ENCODE measurements at regions not wholly inside any gene's neighbourhood (a gene's known extent, or its start where the extent isn't known, plus 50 kb on each side); places are given as distances from the start of the nearest gene placed in this dataset.

- no peak for DNase-seq
These were observed 124.6 kb upstream of the BCL2L14 start for GRCh38 chr12:11946161-11946560.

DNA sequence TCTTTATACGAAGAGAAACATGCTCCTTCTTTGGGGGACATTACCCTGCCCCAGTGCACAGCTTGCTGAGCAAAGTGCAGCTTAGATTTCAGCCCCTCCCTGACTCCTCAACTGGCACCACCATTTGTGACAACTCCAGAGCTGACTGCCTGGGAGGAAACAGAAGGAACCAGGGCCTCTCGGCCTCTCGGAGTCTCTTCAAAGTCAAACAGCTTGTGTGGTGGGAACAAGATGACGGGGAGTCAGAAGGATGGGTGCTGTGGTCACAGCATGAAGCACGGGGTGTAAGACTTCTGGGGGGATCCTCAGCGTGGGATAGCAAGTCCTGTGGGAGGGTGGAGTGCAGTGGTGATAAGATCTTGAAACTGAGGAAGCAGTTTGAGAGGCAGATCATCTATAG is 123.5 kb upstream of the BCL2L14 start:
- no peak for DNase-seq

DNA sequence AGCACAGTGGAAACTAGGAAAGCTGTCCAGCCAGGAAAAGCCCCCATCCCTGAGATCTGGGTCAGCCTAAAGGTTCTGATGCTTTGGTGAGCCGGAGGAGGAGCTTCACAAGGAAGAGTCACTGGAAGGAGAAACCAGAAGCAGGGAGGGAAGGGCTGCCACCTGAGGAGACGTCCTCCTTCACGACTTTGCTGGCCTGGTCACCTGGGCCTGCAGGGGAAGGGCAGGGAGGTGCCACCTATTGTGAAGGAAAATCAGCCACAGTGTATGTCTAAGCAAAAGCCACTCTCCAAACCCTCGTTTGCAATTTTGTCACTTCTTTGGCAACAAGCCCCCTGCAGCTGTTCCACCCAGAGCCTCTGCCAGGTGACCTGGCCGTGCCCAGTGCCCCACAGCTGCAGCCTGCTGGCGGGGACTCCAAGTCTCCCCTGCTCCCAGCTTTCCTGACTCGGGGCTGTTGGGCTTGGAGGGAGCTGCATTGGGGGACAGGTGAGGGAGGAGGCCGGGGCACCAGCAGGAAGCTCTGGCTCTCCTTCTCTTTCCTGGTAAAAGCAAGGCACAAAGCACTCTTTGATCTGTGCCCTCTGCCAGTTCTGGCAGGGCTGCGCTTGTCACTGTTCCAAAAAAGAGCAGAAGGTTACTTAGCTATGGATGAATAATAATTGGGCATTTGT is 120.9 kb upstream of the BCL2L14 start:
- no peak for DNase-seq

DNA sequence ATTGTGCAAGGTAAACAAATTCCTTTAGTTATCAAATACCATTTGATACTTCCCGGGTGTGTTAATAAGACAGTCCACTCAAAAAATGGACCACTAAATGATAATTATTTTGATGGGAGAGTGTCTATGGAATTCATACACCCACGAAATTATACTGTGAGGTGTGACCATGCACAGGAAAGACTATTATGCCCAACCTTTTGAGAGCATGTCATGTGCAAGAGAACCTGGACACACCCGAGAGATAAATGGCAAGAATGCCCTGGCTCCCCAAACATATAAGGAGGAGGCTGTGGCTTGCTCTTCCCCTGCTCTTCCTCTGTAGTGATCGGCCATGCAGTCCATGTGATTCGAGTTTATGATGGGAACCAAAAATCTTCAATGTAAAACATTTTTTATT is 119.5 kb upstream of the BCL2L14 start:
- no peak for DNase-seq

DNA sequence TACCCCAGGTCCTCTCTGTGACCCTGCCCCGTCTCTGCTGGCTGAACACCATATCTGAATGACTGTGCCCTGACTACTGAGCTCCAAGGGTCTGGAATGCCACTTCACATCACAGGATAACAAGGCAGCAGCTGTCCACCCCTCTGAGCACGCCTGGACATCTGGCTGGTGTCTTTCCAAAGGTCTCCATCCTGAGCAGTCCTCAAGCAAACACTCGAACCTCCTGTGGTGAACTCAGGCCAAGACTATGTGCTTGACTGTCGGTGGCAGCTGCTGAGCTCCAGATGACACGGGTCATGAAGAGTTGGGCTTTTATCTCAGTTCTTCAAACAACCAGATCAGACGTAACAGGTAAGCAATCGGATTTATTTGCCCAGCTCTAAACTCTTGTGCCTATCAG is 117.2 kb upstream of the BCL2L14 start:
- no peak for DNase-seq

DNA sequence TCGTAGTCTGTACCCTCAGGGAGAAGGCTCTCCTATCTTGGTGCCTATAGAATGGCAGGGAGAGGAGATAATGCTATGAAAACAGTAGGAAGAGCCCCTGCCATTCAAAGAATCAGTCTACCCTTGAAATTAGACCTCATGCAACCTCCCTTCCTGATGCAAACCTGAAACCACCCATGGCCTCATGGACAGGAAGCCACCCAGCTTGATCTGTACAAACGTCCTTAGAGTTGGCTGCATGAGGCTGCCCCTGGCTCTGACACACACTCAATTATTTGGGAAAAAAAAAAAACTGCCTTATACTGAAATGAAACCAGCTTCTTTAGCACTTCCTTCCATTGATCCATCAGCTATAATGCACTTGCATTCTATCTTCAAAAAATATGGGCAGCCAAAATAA is 116.6 kb upstream of the BCL2L14 start:
- DNase-seq, result no peak

DNA sequence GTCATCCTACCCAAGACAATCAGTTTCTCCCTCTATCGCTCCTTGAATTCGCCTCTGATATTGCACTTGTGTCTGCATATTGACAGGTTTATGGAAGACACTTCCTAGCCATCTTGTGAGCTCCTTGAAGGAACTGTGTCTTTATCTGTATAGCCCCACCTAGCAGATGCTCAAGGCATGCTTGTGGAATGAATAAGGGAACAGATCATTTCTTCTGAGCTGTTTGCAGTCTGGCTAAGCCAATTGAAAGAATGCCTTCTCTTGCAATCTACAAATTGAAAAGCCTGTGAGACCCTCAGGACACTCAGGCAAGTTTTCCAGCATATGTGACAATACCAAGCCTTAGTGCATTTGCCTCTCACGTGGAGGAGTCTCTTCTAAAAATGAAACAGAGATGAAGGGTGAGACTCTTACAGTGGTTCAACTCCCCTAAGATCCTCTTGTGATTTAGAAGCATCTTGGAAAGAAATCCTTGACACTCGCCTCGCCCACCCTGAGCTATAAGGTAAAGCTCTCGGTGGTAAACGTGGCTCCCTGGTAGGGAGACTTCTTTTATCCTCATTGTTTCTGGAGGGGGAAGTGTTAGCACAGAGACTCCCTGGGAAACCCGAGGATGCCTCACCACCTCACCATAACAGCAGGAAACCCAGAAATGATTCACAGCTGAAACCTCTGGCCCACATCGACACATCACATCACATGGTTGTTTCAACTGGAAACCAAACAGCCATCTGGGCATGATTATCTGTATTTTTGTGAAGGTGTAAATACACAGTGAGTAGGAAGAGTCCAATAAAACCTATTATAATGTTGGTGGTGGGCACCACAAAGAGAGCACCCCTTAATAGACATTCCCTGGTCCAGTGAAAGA is 112.3 kb upstream of the BCL2L14 start:
- no peak for DNase-seq

DNA sequence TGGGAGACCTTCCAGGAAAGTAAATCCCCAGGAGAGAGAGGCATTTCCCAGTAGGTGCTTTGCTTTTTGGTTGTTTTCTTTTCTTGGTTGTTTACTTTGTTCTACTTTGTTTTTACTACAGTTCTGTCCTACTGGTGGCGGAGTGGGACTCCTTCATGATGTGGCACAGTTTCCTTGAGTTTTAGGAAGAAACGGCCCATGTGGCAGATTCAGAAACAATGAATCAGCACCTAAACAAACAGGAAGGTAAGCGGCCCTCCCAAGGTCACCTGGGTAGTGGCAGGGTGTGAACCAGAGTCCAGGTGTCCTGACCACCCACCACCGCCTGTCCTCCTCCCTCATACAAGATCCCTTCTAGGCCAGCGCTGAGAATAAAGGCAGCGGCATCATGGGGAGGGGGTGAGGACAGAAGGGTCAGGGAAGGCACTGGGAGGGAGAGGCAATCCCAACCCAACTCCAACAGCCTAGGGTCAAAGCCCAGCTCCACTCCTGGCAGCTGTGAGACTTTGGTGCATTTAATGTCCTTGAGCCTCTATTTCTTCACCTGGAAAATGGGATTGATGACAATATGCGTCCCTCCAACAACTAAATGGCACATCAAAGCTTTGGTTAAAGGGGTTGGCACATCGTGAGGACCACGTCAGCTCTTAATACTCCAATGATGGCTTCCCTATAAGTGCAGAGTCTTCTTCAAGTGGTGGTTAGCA is 111.5 kb upstream of the BCL2L14 start:
- no peak for DNase-seq

DNA sequence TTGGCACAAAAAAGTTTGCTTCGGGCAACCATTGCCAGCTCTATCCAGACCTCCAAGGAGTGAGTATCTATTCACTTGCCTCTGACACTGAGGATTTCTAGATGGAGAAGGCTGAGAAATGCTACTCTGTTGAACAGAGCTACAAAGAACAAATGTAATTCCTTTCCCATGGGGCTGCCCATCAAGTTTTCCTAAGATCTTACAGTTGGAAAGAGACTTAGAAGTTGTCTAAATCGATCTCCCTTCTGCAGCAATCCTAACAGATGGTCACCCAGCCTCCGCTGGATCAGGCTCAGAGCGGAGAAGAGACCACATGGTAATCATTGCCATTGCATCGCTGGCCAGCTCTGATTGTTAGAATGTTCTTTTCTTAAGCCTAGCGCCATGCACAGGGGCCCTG is 110.1 kb upstream of the BCL2L14 start:
- no peak for DNase-seq

DNA sequence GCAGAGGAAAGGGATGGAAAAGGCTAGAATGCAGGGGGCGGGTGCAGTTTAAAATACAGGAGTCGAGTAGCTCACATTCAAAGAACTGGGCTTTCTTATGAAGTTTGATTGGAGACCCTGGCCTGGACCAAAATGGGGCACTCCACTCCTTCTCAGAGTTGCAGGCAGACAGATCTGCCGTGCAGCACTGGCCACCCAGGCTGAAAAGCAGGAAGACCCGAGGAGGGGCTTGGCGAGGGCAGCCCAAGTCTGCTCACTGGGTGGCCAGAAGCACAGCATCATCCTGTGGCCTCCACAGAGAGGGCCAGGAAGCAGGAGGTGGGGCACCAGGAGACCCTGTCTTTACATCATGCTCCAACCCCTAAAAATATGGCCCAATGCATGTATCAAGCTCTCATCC is 109.1 kb upstream of the BCL2L14 start:
- DNase-seq, result no peak

- no peak for DNase-seq
These were observed 107.9 kb upstream of the BCL2L14 start for GRCh38 chr12:11962860-11963259.

- DNase-seq, result no peak
These were observed 106.8 kb upstream of the BCL2L14 start for GRCh38 chr12:11963841-11964471.

DNA sequence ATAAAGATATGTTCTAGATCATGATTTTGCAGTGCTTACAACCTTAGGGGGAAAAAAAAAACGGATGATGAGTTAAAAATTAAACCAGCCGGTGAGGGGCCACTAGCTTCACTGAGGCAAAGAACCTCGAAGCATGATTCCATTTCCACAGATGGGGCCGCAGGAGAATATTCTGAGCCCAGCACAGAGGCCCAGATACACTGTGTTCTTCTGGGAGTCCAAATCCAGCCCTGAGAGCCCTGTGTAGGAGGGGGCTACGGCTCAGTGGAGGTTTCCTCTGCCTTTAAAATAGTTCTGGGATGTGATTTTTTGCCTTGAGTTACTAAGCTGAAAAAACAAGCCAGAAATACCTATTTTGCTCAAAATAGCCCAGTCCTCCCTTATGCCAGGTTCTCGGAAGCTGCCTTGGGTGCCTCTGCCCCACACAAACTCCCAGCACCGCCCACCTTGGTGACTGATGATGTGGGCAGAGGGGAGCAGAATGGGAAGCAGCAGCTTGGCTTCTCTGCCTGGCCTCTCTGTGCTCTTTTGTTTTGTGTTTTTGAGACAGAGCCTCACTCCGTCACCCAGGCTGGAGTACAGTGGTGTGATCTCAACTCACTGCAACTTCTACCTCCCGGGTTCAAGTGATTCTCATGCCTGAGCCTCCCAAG is 105.4 kb upstream of the BCL2L14 start:
- DNase-seq, result no peak

DNA sequence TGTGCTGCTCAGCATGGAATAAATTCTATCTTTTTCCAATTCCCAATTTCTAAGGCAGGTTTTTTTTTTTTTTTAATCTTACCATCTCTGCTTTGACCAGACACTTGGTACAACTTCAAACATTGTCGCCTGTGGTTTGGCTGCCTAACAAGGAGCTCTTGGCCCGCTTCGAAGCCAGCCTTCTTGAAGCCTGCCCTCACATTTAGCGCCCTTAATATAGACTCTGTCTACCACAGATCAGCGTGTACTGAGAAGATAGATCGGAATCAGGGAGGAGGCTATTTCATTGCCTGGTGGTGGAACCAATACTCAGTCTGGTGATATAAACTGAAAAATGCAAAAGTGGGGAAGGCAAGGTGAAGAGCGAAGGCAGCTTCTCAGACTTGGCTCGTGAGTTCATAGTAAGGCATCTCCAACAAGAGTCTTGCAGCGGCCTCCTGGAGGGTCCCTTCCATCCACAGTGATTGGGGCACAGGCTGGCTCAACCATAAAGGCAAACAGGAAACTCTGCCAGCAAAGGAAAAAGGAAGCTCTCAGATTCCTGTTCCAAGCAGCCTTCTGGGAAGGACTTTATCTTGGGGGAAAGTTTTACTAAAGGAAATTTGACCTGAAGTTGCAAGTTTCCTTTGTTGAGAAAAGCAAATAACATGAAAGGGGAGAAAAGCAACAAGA is 103.2 kb upstream of the BCL2L14 start:
- DNase-seq, result peak; percentile 51

- no peak for DNase-seq
These were observed 102.7 kb upstream of the BCL2L14 start for GRCh38 chr12:11968048-11968383.

DNA sequence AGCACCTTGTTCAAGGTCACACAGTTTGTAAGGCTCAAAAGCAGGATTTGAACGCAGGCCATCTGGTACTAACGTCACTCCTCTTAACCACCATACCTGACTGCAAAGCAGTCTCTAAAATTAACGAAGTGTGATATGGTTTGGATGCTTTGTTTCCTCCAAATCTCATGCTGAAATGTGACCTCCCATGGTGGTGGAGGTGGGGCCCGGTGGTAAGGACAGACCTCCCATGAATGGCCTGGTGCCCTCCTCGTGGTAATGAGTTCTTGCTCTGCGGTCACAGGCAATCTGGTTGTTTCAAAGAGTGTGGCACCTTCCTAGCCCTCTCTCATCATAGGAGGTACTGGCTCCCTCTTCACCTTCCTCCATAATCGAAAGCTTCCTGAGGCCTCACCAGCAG is 102.2 kb upstream of the BCL2L14 start:
- no peak for DNase-seq

DNA sequence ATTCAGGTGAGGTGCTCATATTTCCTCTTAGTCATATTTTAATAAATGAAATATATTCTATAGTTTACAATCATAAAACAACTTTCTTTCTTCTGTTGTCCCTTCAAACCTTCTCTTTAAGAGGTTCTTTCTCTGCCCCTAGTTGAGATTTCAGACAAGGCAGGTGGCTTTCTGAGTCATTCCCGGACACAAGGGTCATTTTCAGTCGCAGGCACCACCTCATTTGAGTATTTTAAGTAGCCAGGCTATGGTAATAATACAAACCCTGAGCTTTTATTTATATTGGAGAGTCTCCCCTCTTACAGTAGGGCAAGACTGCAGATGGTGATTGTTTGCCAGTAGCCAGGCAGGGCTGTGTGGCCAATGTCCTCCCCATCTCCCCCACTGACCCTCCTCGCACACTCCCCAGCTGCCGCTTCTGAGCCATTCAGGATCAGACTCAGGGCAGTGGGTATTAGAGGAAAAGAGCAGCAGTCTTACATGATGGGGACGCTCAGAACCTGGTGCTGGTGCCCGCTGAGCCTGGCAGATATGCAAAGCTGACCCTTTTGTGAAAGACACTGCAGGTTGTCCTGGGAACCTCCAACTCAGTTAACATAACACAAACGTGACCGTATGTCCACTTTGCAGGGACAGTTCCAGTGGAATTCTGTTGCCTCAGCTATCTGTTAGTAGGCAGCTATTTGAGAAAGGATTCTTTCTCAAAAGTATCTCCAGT is 101.1 kb upstream of the BCL2L14 start:
- DNase-seq, result no peak

GRCh38 chr12:11970155-11970520 is 100.6 kb upstream of the BCL2L14 start:
- DNase-seq, result no peak

DNA sequence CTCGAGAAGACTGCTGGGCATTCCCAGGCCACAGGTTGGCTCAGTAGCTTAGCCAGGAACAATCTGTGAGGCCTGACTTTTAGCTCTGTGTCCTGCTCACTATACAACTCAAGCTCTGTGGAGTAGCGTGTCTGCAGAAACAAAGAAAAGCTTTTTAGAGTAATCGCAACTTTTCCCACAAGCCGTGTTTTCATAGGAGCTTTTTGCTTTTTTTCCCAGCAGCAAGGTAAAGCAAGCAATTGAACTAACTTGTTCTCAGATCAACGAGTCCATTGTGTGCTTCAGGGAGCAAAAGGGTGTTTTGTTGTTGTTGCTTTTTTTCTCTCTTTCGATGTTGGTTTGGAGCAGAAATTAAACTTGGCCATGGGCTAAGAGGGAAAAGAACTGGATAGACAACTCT is 97.3 kb upstream of the BCL2L14 start:
- DNase-seq, result no peak

GRCh38 chr12:11976005-11976404 is 94.7 kb upstream of the BCL2L14 start:
- DNase-seq, result no peak

GRCh38 chr12:11978726-11979384 is 91.9 kb upstream of the BCL2L14 start:
- DNase-seq, result no peak
